C1 segment of cervical spinal cord (tissue), 14 donors: ENCODE measurements at regions not wholly inside any gene's neighbourhood (a gene's known extent, or its start where the extent isn't known, plus 50 kb on each side); places are given as distances from the start of the nearest gene placed in this dataset.

Experiments
- DNase-seq, 14 donors: peaks; one replicate each; lab custom pipeline; 2025; lab: John Stamatoyannopoulos, UW

DNA sequence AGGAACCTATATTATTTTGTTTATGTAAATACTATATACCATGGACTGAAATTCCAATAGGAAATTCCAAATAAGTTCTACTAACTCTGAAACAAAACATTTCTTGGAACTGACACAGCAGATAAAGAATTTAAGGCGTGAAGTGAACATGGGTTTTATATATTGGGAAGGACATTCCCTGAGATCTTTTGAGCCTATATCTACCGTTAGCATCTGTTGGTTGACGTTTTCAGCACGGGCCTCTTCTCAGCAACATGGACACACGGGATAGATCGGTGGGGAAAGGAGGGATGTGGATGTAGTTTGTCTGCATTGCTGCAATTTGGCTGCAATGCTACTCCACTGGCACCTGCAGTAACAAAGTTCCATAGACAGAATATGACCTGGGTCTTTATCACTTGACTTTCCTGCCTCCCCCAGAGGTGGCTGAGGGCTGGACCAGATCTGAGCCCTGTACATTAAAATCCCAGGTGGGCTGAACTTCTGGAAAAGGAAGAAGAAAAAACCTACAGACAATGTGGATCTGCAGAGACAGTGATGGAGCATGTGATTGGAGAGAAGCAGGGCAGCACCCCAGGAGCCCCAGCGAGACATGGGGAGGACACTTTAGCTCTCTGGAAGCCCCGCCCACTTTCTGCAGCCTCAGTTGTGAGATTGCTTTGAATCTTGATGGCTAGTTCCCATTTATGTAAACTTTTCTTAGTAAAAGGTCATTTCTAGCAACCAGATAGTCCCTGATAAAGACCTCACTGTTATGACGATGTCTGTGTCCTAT lies 91.2 kb upstream of the CPEB4 start:
- DNase-seq, result no peak

DNA sequence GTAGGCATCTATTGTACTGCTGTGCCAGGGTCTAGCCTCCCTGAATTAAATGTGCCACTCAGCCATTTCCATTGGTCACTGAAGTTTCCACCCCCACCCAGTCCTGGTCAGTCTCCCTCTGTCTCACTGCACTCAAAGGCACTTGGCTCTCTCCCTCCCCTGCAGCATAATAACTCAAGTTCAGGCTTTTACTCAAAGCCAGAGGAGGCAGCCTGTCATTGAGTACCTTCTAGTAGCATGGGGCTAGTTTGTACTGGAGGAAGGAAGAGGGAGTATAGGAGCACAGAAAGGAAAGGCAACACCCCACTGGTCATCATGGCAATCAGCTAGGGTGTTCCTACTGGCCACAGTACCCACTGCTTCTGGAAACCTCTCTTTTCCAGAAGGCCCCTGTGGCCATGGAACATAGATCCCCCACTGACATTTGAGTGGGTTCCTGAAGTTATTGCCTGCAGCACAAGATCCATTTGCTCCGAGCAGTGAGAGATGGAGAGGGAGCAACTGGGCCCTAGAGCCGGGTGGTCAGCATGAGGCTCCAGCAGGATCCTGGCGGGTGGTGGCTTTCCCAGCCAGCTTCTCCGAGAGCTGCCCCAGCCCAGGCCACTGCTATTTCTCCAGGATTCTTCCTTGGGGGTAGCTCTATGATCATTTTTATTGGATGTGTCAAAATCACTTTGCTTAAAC lies 89.9 kb upstream of the CPEB4 start:
- DNase-seq, result no peak

DNA sequence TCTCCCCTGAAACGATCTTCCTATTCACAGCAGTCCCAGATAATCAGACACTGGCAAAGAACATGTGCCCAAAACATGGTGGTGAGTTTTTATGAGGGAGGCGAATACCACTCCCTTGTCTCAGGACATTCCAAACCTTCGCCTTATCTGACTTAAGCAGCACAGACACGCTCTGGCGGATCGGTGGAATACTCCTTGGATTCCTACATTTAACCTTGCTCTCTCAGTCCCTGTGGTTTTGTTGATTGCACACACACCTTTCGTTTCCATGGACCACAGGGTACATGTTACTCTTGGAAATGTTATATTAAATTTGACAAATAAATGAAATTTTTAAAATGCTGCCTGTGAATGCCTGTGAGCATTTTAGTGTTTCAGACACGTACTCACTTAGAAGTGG lies 87.8 kb upstream of the CPEB4 start:
- DNase-seq, result no peak

DNA sequence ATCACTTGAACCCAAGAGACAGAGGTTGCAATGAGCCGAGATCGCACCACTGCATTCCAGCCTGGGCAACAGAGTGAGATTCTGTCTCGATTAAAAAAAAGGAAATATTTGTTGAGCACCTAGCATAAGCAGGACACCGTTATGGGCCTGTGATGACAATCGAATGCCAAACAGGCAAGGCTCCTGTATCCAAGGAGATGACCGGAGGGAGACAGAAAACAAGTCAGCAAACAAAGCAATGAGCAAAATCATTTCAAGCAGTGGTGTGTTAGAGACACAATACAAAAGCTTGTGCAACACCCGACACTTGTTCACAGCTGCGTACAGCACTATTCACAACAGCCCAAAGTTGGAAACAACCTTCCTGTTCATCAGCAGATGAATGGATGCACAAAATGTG lies 87.1 kb upstream of the CPEB4 start:
- no peak for DNase-seq

DNA sequence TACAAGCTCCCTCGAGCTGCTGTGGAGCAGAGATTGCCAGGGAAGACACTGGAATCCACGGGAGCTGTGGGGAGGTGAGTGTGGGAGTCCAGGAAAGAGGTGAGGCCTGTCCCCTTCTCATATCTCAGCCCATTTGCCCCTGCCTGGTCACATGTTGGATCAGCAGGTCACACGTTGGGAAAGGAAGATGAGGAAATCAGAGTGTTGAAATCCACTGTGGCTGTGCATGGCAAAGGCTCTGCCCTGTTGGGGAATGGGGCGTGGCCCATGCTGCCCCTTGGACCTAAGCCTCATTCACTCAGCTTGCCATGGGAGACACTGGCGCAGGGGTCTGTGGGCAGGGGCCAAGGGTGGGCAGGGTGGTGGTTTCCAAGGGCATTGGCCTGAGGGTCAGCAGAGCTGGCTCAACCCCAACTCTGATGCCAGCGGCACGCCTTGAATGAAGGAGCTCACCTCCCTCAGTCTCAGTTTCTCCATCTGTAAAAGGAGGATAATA lies 85.4 kb upstream of the CPEB4 start:
- DNase-seq, result peak in 1 of 14 donors; percentile 22

DNA sequence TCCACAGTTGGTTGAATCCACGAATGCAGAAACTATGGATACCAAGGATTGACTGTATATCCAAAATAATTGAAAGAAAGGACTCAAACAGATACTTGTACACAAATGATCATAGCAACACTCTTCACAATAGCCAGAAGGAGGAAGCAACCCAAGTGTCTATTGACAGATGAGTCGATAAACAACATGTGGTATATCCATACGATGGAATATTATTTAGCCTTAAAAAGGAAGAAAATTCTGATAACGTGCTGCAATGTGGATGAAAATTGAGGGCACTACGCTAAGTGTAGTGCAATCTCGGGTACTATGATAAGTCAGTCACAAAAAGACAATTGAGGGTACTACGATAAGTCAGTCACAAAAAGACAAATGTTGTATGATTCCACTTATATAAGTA lies 83.6 kb upstream of the CPEB4 start:
- no peak for DNase-seq

DNA sequence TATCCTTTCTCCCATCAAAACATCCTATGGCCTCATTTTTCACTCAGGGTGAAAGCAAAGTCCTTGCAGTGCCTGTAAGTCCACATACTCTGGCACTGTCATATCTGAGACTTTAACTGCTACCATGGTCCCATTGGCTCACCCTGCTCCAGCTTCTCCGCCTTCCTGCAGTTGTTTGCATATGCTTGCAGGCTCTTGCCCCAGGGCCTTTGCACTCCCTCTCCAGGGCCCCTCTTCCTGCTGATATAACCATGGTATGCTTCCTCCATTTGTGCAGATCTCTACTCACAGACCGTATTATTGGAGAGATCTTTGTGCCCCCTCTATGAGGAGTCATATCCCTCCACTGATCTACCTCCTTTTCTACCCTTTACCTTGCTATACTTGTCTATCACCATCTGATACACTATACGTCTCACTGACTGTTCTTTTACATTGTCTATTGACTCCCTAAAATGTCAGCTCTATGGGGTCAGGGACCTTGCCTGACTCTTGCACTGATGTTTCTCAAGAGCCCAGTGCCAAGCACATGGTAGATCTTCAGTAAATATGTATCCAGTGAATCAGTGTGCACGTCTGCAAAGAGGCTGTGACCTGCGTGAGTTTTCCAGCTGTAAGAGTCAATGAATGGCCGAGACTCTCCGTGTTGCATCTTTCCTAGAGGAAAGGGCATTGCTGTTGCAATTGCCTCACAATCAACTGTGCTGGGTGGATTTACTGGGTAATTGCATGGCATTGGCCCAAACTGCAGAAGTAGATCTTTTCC lies 81.7 kb upstream of the CPEB4 start:
- no peak for DNase-seq

DNA sequence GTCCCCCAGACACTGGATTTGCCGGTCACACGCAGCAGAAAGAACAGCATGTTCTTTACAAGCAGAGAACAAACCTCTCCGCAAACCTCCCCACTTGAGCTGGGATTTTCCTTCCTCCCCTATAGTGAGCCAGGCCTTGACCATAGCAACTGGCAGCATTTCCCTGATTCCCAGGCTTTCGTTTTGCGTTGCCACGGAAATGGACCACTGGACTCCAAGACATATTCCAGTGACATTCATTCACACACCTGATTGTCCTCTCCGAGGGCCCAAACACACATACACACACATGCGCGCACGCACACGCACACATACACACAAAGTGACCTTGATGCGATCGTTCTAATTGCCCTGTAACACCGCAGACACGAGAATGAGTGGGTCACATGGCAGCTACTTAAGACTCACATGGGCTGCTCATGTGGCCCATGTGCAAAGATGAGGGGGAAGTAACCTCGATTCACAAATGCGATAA lies 80.9 kb upstream of the CPEB4 start:
- peak in 11 of 14 donors; percentile 10 to 70 (median 31) for DNase-seq

DNA sequence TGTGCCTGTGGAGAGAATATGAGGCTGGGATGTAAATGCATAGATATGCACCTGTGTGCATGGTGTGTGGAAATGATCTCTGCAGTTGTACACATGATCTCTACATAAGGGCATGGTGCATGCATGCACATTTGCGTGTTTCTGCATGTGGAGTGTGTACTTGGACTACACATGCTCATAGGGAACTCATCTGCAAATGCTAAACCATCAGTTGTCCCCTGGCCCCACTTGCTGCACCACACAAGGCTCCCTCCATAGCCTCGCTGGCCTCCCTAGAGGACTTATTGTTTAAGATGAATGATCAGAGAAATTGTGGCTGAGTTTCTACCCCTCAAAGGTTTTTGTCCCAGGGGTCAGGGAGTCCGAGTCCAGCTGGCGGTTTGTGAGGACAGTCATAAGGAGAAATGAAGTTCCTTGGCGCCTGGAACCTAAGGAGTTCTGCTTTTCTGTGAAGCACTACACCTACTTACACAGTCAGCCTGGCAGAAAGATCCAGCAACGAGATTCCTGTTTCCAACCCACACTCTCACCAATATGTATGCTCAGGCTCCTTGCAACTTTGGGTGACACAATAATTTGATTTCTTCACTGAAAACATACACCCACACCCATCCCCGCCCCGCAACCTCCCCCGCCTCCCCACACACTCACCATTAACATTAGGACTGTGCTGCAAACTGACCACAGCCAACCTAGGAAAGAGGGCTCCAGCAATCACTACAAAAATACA lies 79.9 kb upstream of the CPEB4 start:
- DNase-seq, result no peak

DNA sequence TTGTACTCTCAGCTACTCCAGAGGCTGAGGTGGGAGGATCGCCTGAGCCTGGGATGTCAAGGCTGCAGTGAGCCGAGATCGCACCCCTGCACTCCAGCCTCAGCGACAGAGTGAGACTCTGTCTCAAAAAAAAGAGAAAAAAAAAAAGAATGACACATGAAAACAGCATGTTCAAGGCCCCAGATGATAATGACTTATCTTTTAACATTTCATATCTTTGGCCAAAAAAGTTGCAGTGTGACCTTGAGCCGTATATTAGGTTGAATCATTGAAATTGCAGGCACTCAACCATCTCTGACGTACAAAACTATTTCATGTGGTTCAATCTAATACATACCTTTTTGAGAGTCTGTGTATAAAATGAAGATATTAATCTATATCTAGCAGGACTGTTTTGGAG lies 79.1 kb upstream of the CPEB4 start:
- no peak for DNase-seq

DNA sequence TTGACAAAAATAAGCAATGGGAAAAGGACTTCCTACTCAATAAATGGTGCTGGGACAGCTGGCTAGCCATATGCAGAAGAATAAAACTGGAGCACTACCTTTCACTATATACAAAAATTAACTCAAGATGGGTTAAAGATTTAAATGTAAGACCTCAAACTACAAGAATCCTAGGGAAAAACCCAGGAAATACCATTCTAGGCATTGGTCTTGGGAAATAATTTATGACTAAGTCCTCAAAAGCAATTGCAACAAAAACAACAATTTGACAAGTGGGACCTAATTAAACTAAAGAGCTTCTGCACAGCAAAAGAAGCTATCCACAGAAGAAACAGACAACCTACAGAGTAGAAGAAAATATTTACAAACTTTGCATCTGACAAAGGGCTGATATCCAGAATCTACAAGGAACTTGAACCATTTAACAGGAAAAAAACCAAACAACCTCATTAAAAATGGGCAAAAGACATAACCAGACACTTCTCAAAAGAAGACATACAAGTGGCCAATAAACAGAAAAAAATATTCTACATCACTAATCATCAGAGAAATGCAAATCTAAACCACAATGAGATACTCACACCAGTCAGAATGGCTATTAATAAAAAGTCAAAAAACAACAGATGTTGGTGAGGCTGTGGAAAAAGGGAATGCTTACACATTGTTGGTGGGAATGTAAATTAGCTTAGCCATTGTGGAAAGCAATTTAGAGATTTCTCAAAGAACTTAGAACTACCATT lies 75.2 kb upstream of the CPEB4 start:
- no peak for DNase-seq

DNA sequence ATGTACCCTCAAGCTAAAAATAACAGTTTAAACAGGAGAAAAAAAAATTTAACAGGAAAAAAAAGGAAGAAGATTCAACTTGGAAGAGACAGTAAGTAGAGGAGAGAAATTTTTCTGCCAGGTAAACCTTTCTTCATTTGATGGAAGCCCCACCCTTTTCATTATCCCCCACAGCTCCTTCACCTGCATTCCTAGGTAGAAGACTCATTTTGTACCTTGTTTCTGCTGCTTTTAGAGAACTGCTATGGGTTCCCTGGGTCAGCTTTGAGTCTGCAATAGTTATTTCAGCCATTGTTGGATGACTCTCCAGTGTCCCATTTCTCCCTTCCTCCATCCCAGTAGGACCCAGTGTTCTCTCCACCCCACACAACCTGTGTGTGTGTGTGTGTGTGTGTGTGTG lies 74.1 kb upstream of the CPEB4 start:
- DNase-seq, result no peak

DNA sequence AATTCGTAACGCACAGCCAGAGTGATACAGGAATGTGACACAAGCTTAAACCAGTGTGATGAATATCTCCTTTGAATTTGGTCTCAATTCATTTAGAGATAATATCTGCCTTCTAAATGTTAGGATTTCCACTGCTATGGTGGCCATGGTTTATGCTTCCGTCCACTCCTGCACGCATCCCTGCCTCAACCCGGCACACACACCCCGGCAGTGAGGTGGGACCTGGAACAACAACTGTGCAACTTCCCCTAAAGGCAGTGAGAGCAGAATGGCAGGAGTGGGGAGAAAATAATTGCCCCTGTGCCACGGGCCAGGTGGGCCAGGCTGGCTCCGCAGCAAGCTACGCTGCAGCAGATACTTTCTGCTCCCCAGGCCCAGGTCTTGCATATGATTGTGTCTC lies 72.6 kb upstream of the CPEB4 start:
- no peak for DNase-seq

DNA sequence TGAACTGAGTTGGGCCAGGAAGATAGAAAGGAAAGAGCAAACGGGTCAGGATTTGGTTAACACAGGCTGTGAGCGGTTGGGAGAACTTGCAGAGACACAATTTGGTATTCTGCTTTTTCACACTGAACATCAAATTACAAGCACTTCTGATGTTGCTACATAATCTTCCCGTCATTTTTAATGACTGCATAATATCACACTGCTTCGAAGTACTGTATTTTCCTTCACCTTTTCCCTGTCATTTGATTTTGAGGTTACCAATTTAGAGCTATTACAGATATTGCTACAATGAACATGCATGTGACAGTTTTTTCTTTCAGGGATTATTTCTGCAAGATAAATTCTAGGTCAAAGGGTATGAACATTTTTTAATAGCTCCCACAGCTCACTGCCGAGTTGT lies 71.4 kb upstream of the CPEB4 start:
- DNase-seq, result no peak

DNA sequence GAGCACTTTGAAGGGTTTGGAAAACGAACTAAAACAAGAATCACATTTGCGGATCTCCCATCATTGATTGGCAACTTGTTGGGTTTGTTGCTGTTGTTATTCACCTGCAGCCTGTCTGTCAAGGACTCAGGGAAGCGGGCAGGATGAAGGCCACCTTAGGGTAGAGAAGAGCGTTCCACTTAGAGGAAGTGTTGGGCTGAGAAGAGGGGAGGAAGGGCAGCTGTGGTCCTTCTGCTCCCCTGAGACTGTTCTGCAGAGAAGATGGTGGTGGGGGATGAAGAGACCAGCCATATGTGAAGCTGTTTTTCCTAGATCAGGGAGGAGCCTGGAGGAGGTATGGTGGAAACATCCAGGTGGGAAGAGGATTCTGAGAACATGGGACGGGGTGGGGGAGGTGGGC lies 70.6 kb upstream of the CPEB4 start:
- DNase-seq, result no peak

DNA sequence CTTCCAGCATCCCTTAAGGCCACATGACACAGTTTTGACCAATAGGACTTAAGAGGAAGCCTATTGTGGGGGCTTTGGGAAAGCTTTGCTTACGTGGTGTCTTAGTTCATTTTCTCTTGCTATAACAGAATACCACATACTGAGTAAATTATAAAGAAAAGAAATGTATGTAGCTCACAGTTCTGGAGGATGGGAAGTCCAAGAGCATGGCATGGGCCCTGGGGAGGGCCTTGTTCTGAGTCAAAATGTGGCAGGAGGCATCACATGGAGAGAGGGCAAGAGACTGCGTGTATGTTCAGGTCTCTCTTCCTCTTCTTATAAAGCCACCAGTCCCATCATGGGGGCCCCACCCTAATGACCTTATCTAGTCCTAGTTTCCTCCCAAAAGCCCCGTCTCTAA lies 68.6 kb upstream of the CPEB4 start:
- no peak for DNase-seq

DNA sequence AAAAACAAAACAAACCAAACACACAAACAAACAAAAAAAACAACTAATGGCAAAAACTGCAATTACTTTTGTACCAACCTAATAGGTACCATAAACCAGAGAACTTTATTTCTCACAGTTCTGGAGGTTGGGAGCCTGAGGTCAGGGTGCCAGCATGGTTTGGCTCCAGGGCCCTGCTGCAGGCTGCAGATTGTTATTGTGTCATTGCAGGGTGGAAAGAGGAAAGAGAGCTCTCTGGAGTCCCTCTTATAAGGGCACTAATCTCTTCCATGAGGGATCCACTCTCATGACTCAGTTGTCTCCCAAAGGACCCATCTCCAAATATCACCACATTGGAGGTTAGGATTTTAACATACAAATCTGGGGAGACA lies 64.9 kb upstream of the CPEB4 start:
- DNase-seq, result no peak

DNA sequence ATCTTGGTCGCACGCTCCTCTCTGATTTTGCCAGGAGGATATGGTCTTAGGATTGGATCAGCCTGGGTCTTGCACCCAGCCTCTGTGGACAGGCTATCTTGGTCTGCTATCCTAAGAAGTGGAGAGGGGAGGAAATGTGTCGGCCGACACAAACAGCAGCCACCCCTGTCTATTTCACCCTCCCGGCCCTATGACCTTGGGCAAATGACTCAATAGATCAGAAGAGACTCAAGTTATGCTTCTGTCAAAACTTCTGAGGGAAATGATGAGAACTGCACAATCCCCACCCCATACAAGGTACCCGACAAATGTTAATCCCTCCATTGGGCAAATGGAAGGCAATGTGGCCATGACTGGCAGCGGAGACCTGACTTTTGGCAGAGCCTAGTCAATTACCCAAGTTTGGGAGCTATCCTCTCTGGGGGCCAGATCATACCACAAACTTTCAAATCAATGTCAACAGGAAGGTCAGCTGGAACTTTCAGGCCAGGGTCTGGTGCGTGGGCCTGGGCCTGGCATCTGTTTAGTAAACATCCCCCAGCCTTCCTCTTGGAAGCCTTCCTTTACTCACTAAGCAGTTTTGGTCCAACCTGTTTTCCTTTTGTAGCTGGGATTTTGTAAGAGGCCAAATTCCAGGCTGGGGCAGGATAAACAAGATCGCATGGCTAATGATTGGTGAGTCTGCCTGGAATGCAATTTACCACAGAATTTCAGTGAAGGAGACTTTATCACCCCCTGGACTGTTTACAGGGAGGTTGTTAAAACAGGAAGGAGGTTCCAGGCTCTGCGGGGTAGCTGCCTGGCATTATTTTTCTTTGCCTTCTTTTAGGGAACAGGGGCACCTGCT lies 64.2 kb upstream of the CPEB4 start:
- DNase-seq, result peak in 1 of 14 donors; percentile 14

DNA sequence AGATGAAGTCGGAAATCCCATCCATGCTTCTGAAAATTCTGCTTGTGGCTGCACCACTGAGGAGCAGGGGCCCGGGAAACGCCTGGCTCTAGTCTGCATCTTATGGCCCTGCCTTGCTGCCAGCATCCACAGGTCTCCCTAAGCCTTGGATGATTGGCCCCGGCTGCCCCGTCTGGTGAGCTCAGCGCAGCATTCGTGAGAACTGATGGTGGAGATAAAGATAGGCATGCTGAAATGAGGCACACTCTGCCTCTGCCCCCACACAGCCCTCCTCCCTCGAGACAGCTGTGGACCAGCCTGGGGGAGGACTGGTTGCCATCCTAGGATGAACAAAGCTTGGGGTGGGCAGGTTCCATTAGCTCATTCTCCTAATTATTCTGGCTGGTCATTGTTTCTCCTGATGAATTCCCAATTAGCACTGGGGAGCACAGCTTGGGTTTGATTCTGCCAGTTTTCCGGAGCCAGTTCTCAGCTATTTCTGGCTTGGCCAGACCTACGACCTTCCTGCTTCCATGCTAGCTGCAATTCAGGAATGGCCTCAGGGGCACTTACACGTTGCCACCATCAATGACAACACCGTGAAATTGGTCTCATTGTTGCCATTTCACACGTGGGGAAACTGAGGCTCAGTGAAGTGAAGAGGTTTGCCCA lies 62.8 kb upstream of the CPEB4 start:
- peak in 1 of 14 donors; percentile 89 for DNase-seq

DNA sequence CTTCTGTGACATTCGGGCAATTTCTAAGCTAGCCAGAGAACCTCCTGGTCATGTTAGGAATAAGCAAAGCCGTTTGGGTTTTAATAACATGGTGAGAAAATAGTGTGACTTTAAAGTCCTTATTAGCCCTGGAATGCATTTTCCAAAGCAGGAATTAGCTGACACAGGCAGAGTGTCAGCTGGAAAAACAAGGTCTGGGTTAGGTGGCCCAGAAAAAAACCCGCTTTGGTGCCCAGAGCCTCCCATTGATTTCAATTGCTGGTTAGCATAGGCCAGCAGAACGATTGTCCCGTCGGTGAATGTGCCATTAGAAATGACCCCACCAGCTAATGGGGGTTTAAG lies 62.1 kb upstream of the CPEB4 start:
- no peak for DNase-seq
